ENCODE measurements at regions not wholly inside any gene's neighbourhood (a gene's known extent, or its start where the extent isn't known, plus 50 kb on each side); places are given as distances from the start of the nearest gene placed in this dataset.

GRCh38 chr14:28303248-28303647, 463.3 kb upstream of the FOXG1 start:
- TF ChIP-seq MAX (IDR thresholded peaks at IDR 0.05; ENCODE audit: low read depth, low read length), result no peak
- no peak for TF ChIP-seq CTCF (IDR thresholded peaks at IDR 0.05; ENCODE audit: low read depth, low read length)
